HCT116 (cell line): ENCODE measurements at regions not wholly inside any gene's neighbourhood (a gene's known extent, or its start where the extent isn't known, plus 50 kb on each side); places are given as distances from the start of the nearest gene placed in this dataset.

Experiments
- CTCF ChIP-seq, 3 experiments: fragments of 200-600 bp in 1 of 3; sonication (generic) in 1 of 3; IDR thresholded peaks in 2 of 3; conservative IDR thresholded peaks in 1 of 3; 2 replicates each; pipeline ENCODE4 v1.5.1; 2012 to 2017; ENCODE audit warnings: low read depth in 2 of 3, low read length in 2 of 3, antibody characterized with exemption in 1 of 3, borderline replicate concordance in 1 of 3, control low read depth in 1 of 3, mild to moderate bottlenecking in 1 of 3, mixed read lengths in 1 of 3, mixed run types in 1 of 3, moderate library complexity in 1 of 3; ENCODE audit not compliant: insufficient read depth in 1 of 3
- EZH2 ChIP-seq: fragments of 200-600 bp; sonication (generic); IDR thresholded peaks from 2 replicates; pipeline ENCODE4 v1.6.1; 2017; ENCODE audit warnings: antibody characterized with exemption, mixed run types

- TF ChIP-seq CTCF (IDR thresholded peaks at IDR 0.05 in 2 of 3, conservative IDR thresholded peaks at IDR 0.05 in 1 of 3; ENCODE audit: borderline replicate concordance in 1 of 3, insufficient read depth in 1 of 3, low read depth in 2 of 3, low read length in 2 of 3) = no peak
- TF ChIP-seq EZH2 = no peak
Observed at GRCh38 chr7:101740981-101741725, 76.3 kb upstream of the CUX1 start.
